ENCODE measurements at regions not wholly inside any gene's neighbourhood (a gene's known extent, or its start where the extent isn't known, plus 50 kb on each side); places are given as distances from the start of the nearest gene placed in this dataset.

GRCh38 chr15:68499620-68500312 is 67.8 kb upstream of the ITGA11 start:
- no peak for DNase-seq (ENCODE audit: low read depth, low spot score)
- no peak overlapping the region for H3K27ac ChIP-seq

GRCh38 chr15:68500363-68501258 is 68.6 kb upstream of the ITGA11 start:
- DNase-seq (ENCODE audit: low read depth, low spot score) = no peak
- no peak overlapping the region for H3K27ac ChIP-seq

DNA sequence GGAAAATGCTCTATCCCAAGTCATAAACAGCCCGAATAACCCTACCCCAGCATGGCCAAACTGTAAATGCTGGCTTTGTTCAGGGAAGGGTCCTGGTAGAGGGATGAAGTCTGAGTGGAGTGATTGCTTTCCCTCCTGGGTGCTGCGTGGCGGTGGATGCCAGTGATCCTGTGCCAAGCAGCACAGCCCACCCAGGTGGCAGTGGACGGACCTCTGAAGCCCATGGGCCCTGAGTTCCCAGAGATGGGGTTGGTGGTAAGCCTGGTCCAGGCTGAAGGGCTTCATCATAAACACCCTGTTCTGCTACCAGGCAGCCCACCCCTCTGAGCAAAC is 69.3 kb upstream of the ITGA11 start:
- no peak for DNase-seq (ENCODE audit: low read depth, low spot score)
- no peak overlapping the region for H3K27ac ChIP-seq

DNA sequence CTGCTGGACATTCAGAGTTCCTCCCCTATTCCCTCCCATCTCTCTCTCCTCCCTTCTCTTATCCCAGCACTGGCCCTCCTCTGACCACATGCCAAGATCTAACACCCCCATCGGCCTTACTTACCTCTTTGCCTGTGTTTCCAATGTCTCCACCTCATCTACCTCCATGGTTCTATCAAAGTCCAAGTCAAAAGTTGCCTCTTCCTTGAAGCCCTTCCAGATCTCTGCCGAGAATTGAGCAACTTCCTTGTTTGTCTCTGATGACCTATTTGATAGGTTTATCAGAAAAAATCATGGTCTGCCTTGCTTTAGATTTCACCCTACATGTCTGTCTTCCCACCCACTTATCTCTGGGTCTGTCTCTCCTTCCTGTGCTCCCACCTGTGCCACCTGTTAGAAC is 69.7 kb upstream of the ITGA11 start:
- no peak overlapping the region for H3K27ac ChIP-seq
- no peak for DNase-seq (ENCODE audit: low read depth, low spot score)

DNA sequence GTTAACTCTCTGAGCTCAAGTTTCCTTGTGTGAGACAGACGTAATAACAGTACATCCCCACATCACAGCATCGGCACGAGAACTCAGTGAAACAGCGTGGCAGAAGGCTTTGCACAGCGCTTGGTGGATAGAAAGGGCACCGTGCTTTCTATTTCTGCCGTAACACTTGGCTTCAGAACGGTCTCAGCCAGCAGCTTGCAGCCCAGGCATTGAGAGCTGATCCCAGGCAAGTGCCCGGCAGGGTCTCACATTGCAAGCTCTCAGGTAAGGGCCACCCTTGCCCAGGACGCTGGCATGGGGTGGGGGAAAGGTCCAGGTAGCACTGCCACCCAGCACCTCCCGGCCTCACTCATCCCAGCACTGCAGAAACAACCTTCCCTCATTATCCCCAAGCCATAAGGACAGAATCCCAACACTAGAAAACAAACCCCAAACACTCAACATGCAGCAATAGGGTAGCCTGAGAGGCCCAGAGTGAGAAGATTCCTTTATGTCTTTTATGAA is 70.5 kb upstream of the ITGA11 start:
- DNase-seq (ENCODE audit: low read depth, low spot score) = no peak
- H3K27ac ChIP-seq = no peak overlapping the region

DNA sequence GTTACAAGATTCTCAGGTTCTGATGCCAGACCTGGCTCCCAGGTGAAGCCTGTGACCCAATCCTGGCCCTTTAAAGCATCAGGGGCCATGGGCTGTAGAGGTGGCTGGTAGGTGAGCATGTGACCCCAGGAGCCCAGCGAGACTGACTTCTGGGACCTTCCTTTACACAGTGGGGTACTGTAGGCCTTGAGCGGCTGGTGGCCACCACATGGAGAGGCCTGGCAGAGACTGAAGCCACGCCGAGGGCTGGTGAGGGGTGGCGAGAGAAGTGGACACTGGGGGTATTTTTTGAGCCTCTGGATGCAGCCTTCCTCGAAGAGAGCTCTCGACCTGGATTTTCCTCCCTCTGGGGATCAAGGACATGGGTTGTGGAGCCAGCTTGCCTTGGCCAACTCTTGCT is 71.2 kb upstream of the ITGA11 start:
- no peak for DNase-seq (ENCODE audit: low read depth, low spot score)
- H3K27ac ChIP-seq = no peak overlapping the region

DNA sequence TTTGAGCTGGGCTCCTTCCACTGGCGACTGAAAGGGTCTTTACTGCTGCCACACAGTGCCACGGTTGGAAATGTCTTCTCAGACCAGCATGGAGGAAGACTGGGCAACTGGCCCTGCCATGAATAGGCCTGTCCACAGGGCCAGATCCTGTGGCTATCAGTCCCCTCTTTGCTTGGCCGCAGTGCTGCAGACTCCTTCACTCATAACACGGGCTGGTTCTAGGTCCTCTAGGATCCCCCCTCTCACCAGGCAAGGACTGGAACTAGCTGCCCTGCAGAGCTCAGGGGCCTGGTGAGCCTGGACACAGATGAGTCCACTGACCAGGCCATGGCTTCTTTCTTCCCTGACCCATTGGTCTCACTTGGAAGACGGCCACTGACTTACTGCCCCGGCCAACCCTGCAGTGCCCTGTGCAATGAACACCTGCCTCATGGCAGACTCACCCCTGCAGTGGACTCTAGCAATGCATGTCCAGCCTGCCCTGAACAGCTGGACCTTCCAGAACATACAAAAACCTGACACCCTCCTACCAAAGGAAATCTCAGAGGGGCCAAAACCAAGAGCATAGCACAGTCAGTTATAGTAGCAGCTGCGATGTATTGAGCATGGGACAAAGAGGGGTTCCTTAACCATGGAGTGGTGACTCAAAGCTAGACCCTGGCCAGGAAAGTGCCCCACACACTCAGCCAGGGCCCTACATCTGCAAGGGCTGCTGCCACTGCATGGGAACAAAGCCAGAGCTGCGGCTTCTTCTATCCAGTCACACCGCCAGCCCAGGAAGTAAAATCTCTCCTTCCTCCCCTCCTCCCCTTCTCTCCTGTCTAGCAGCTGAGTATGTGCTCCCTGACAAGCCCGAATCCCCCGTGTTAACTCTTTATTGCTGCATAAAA is 72.1 kb upstream of the ITGA11 start:
- no peak for DNase-seq (ENCODE audit: low read depth, low spot score)
- H3K27ac ChIP-seq = no peak overlapping the region

DNA sequence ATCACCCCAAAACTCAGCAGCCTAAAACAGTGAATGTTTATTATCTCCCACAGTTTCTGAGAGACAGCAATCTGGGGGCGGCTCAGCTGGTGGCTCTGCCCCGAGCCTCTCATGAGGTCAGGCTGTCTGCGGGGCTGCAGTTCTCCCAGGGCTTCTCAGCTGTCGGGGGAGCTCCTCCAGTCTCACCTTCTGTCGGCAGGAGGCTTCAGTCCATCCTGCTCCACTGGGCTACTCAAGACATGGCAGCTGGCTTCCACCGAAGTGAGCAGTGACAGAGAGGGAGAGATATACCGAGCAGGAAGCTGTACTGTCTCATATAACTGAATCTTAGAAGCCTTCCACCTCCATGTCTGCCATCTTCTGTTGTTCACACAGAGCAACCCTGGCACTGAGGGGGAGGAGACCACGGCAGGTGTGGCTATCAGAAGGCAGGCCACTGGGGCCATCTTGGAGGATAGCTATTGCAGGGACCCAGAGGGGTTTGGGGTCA is 72.8 kb upstream of the ITGA11 start:
- H3K27ac ChIP-seq = no peak overlapping the region
- DNase-seq (ENCODE audit: low read depth, low spot score) = no peak

- no peak overlapping the region for H3K27ac ChIP-seq
- no peak for DNase-seq (ENCODE audit: low read depth, low spot score)
Observed at GRCh38 chr15:68506071-68506470, 72.7 kb upstream of the CORO2B start.

GRCh38 chr15:68507447-68507846 is 71.3 kb upstream of the CORO2B start:
- DNase-seq (ENCODE audit: low read depth, low spot score) = no peak
- H3K27ac ChIP-seq = no peak overlapping the region

DNA sequence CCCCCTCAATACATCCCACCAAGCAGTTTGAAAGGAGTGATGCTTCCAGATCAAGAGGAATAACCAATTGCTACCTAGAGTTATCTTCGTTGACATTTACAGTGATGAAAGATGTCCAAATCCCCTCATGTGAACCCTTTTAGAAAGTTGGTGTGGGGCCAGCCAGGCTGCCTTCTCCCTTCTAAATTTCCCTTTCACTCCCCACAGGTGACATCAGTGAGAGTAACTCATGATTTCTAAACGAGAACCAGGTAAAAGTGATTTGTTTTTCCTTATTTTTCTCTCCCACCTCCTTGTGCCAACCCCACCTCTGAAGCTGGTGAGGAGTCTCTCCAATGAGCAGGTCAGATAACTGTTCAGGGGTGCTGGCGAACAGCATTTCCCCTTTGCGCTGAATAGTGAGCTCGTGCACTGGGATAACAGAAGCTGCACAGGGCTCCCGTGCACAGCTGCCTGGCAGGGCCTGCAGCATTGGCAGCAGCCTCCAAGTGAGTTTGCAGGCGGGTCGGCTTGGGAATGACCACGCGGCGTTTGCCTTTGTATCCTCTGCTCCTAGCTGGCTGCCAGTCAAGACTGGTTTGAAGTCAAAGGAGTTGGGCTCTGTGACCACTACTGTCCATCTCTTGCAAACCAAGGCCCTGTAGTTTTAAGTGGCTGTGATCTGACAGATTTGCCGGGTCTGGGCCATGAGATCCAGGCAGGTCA is 70.2 kb upstream of the CORO2B start:
- H3K27ac ChIP-seq = no peak overlapping the region
- DNase-seq (ENCODE audit: low read depth, low spot score) = no peak

GRCh38 chr15:68510558-68510957 is 68.2 kb upstream of the CORO2B start:
- no peak overlapping the region for H3K27ac ChIP-seq
- DNase-seq (ENCODE audit: low read depth, low spot score) = no peak

DNA sequence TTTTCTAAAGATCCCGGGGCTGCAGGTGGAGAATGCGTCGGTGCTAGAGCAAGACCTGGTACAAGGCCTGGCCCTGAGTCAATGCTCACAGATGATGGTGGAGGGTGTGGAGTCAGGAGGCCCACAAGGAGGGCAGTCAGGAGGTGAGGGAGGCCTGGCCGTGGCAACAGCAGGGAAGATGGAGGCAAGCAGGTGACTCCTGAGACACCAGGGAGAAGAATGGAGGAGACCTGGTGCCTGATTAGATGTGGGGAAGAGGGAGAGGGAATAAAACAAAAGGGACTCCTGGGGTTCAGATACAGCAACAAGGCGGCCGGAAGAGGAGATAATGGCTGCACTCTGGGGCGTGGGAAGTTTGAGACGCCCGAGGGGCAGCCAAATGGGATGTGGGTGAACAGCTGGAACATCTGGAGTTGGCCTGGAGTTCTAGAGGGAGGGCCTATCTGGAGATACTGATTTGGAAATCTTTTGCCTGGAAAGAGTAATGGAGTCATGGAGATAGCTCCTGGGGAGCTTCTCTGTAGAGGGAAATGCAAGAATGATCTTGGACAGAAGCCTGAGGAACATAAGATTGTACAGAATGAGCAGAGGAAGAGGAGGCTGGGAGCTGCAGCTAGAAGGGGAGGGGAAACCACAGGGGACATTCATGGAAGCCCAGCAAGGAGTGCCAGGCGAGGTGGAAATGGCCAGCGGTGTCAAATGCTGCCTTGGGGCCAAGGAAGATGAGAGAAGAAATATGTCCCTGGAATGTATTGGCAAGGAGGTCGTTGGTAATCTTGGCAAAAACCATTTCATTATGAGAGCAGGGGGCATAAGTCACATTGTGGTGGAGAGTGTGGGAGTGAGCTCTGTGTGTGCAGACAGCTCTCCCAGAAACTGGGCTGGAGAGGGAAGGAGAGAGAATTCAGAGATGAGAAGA is 67.5 kb upstream of the CORO2B start:
- H3K27ac ChIP-seq = no peak overlapping the region
- no peak for DNase-seq (ENCODE audit: low read depth, low spot score)

DNA sequence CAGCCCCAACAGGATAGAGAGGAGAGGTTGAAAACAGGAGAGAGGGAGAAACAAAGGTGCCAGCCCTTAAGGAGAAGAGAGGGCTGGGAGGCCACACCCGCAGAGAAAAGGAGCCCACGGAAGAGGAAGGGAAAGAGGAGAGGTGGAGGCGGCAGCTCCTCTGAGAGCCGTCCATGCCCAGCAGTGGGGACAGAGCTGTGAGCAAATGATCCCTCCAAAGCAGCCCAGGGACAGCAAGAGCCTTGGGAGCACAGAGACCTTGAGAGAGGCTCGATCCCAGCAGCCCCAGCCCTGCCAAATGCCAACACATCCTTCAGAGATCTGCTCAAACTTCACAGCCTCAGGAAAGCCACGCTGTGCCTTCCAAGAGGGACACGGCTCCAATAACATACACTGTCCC is 66.7 kb upstream of the CORO2B start:
- no peak for DNase-seq (ENCODE audit: low read depth, low spot score)

GRCh38 chr15:68512598-68512997 is 66.2 kb upstream of the CORO2B start:
- DNase-seq (ENCODE audit: low read depth, low spot score) = no peak
- no peak overlapping the region for H3K27ac ChIP-seq

More for the DNA sequence above, 66.7 kb upstream of the CORO2B start:
- H3K27ac ChIP-seq = no peak overlapping the region

DNA sequence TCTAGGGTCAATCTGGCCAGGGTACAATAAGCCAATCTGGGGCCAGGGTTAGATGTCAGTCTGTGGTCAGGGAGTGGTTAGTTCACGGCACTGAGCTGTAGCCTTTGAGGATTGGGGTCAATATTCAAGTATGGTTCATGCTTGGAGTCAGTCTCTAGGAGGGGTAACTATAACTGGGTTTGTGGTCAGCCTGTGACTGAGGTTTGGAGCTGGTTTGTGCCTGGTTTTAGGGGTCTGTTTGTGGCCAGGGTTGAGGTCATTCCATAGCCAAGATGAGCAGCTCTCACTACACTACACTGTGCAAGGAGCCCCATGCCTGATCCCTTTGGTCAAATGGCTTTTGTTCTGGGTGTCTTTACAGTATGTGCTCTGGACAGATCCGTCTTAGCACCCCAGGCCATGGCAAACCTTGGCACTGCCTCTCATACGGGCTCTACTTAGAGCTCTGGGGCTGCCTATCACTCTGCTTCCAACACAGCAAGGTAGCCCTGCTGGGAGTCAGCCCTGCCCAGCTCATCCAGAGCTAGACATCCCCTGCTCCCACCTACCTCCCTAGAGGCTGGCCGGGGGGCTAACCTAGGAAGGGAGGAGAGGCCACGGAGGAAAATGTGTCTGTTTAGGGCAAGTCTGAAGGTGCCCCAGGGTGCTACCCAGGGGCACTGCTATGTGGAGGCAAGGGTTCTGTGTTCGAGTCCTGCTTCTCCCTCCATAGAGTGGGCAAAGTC is 63.3 kb upstream of the CORO2B start:
- no peak for DNase-seq (ENCODE audit: low read depth, low spot score)
- H3K27ac ChIP-seq = no peak overlapping the region

DNA sequence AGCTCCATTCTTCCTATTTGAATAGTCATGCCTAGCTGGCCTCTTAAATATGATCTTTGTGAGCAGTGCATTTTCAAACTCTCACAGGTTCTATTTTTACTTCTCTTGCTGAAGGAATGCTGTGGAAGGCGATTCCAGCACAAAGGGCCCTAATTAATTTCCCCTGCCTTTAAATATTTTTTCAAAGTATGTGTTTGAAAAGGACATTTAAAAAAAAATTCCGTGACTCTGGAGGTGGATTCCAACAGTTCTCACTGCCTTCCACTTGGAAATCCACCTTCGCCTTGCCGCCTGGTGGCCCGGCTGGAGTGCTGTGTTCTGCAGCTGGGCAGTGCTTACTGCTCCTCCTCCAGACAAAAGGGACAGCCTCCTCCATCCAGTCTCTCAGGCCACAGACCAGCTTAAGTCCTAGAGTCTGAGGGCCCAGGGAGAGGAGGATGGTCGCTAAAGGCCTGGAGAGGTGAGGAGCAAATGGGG is 61.5 kb upstream of the CORO2B start:
- no peak overlapping the region for H3K27ac ChIP-seq
- DNase-seq (ENCODE audit: low read depth, low spot score) = no peak

DNA sequence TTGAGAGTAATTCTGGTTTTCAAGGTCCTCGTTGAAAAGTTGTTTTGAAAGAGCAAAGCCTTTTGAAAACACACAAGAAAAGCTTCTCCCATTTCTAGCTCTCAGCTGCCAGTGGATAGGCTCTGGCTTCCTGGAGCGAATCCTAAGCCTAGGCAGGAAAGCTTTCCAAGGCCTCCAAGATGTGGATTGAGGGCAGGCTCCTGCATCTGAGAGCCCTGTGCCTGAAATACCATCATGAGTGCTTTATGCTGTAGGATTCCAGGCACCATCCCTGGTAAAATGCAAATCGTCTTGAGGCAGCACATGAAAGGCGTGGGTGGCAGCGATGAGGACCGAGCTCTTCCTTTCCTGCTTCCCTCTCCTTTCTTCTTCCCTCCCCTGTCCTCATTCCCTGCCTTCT is 60.7 kb upstream of the CORO2B start:
- no peak for DNase-seq (ENCODE audit: low read depth, low spot score)
- H3K27ac ChIP-seq = no peak overlapping the region
